Astrocyte (in vitro differentiated cells and primary cell): ENCODE measurements at regions not wholly inside any gene's neighbourhood (a gene's known extent, or its start where the extent isn't known, plus 50 kb on each side); places are given as distances from the start of the nearest gene placed in this dataset.

ENCODE experiments used
- CTCF ChIP-seq: IDR thresholded peaks from 2 replicates; pipeline ENCODE4 v1.5.1; 2011; ENCODE audit warnings: low read depth, mild to moderate bottlenecking, inconsistent platforms, low read length, moderate library complexity; ENCODE audit not compliant: insufficient read depth
- EZH2 ChIP-seq: IDR thresholded peaks from 2 replicates; pipeline ENCODE4 v1.6.1; 2012; ENCODE audit warnings: mild to moderate bottlenecking, low read length, inconsistent platforms; ENCODE audit not compliant: insufficient read depth

- TF ChIP-seq CTCF (no peak), EZH2 (no peak)
Observed at GRCh38 chr1:194935864-194936263, 1672.4 kb downstream of the KCNT2 start.
